HCT116 (cell line): ENCODE measurements at regions not wholly inside any gene's neighbourhood (a gene's known extent, or its start where the extent isn't known, plus 50 kb on each side); places are given as distances from the start of the nearest gene placed in this dataset.

ENCODE experiments used
- CEBPB ChIP-seq: IDR thresholded peaks from 2 replicates; pipeline ENCODE4 v1.6.1; 2012; ENCODE audit warnings: low read depth
- EGR1 ChIP-seq: IDR thresholded peaks from 2 replicates; pipeline ENCODE4 v1.6.1; 2012; ENCODE audit warnings: low read depth
- EZH2 ChIP-seq: fragments of 200-600 bp; sonication (generic); IDR thresholded peaks from 2 replicates; pipeline ENCODE4 v1.6.1; 2017; ENCODE audit warnings: antibody characterized with exemption, mixed run types
- JUND ChIP-seq: IDR thresholded peaks from 2 replicates; pipeline ENCODE4 v1.6.1; 2012
- POLR2A ChIP-seq: IDR thresholded peaks from 2 replicates; pipeline ENCODE4 v1.7.0; 2011; ENCODE audit warnings: borderline replicate concordance; ENCODE audit not compliant: insufficient read depth, insufficient read length; ENCODE audit errors: extremely low read depth
- POLR2AphosphoS5 ChIP-seq: IDR thresholded peaks from 2 replicates; pipeline ENCODE4 v1.6.1; 2011; ENCODE audit warnings: mild to moderate bottlenecking, low read depth, low read length, moderate library complexity
- RAD21 ChIP-seq: IDR thresholded peaks from 2 replicates; pipeline ENCODE4 v1.6.1; 2012; ENCODE audit warnings: low read depth, mild to moderate bottlenecking
- SIN3A ChIP-seq: IDR thresholded peaks from 2 replicates; pipeline ENCODE4 v1.6.1; 2012; ENCODE audit warnings: low read depth
- SP1 ChIP-seq: IDR thresholded peaks from 2 replicates; pipeline ENCODE4 v1.6.1; 2012; ENCODE audit warnings: low read depth
- ZNF274 ChIP-seq: fragments of 200-500 bp; sonication (Bioruptor generic); IDR thresholded peaks from 2 replicates; pipeline ENCODE4 v1.6.1; 2014; ENCODE audit warnings: mild to moderate bottlenecking, low read depth, low read length, inconsistent platforms
- TF ChIP-seq, protein P1 (sequence below), 3 experiments: fragments of 200-600 bp in 1 of 3; sonication (generic) in 1 of 3; IDR thresholded peaks in 2 of 3; conservative IDR thresholded peaks in 1 of 3; 2 replicates each; pipeline ENCODE4 v1.5.1; 2012 to 2017; ENCODE audit warnings: low read depth in 2 of 3, low read length in 2 of 3, antibody characterized with exemption in 1 of 3, borderline replicate concordance in 1 of 3, control low read depth in 1 of 3, mild to moderate bottlenecking in 1 of 3, mixed read lengths in 1 of 3, mixed run types in 1 of 3, moderate library complexity in 1 of 3; ENCODE audit not compliant: insufficient read depth in 1 of 3
- TF ChIP-seq, protein P2 (sequence below): IDR thresholded peaks from 2 replicates; pipeline ENCODE4 v1.6.1; 2012; ENCODE audit warnings: low read depth

DNA sequence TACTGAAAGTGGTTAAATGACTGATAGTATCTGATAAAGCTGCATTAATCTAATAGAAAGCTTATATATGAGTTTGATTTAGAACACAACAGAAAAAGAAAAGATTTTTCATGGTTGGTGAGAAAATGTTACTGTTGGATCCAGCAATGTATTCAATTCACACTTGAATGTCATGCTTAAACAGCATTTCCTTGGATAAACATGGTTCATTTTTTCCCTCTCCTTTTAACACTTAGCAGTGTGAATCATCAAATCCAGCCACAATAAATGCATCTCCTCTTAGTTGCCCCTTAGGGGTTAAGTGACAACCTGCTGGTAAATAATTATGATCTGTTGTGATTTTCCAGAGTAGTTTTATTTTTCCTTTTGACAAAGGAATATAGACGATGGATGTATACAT, 74.9 kb upstream of the GRIP1 start:
- TF ChIP-seq, protein P1, sequence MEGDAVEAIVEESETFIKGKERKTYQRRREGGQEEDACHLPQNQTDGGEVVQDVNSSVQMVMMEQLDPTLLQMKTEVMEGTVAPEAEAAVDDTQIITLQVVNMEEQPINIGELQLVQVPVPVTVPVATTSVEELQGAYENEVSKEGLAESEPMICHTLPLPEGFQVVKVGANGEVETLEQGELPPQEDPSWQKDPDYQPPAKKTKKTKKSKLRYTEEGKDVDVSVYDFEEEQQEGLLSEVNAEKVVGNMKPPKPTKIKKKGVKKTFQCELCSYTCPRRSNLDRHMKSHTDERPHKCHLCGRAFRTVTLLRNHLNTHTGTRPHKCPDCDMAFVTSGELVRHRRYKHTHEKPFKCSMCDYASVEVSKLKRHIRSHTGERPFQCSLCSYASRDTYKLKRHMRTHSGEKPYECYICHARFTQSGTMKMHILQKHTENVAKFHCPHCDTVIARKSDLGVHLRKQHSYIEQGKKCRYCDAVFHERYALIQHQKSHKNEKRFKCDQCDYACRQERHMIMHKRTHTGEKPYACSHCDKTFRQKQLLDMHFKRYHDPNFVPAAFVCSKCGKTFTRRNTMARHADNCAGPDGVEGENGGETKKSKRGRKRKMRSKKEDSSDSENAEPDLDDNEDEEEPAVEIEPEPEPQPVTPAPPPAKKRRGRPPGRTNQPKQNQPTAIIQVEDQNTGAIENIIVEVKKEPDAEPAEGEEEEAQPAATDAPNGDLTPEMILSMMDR (IDR thresholded peaks at IDR 0.05 in 2 of 3, conservative IDR thresholded peaks at IDR 0.05 in 1 of 3; ENCODE audit: borderline replicate concordance in 1 of 3, insufficient read depth in 1 of 3, low read depth in 2 of 3, low read length in 2 of 3) = no peak
- TF ChIP-seq EGR1 = no peak
- no peak for TF ChIP-seq ZNF274
- no peak for TF ChIP-seq POLR2A
- no peak for TF ChIP-seq POLR2AphosphoS5
- no peak for TF ChIP-seq JUND
- TF ChIP-seq CEBPB = no peak
- TF ChIP-seq, protein P2, sequence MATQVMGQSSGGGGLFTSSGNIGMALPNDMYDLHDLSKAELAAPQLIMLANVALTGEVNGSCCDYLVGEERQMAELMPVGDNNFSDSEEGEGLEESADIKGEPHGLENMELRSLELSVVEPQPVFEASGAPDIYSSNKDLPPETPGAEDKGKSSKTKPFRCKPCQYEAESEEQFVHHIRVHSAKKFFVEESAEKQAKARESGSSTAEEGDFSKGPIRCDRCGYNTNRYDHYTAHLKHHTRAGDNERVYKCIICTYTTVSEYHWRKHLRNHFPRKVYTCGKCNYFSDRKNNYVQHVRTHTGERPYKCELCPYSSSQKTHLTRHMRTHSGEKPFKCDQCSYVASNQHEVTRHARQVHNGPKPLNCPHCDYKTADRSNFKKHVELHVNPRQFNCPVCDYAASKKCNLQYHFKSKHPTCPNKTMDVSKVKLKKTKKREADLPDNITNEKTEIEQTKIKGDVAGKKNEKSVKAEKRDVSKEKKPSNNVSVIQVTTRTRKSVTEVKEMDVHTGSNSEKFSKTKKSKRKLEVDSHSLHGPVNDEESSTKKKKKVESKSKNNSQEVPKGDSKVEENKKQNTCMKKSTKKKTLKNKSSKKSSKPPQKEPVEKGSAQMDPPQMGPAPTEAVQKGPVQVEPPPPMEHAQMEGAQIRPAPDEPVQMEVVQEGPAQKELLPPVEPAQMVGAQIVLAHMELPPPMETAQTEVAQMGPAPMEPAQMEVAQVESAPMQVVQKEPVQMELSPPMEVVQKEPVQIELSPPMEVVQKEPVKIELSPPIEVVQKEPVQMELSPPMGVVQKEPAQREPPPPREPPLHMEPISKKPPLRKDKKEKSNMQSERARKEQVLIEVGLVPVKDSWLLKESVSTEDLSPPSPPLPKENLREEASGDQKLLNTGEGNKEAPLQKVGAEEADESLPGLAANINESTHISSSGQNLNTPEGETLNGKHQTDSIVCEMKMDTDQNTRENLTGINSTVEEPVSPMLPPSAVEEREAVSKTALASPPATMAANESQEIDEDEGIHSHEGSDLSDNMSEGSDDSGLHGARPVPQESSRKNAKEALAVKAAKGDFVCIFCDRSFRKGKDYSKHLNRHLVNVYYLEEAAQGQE = no peak
- TF ChIP-seq SP1 = no peak
- no peak for TF ChIP-seq EZH2
- TF ChIP-seq RAD21 = no peak
- no peak for TF ChIP-seq SIN3A
